Gastrocnemius medialis (tissue), 4 donors: ENCODE measurements at regions not wholly inside any gene's neighbourhood (a gene's known extent, or its start where the extent isn't known, plus 50 kb on each side); places are given as distances from the start of the nearest gene placed in this dataset.

ENCODE experiments used
- POLR2A ChIP-seq, 2 donors: fragments of 450-650 bp; IDR thresholded peaks; one replicate each; pipeline ENCODE4 v1.6.1; 2017; ENCODE audit warnings: antibody characterized with exemption in 2 of 2, mild to moderate bottlenecking in 2 of 2, moderate library complexity in 2 of 2
- TF ChIP-seq, protein P1 (sequence below), 5 experiments: fragments of 450-650 bp in 3 of 5; fragments of 200-600 bp in 2 of 5; sonication (generic) in 2 of 5; IDR thresholded peaks in 4 of 5; conservative IDR thresholded peaks in 1 of 5; 1 replicate in 4 of 5; 2 replicates in 1 of 5; pipeline ENCODE4 v1.5.1; 2016 to 2019; ENCODE audit warnings: antibody characterized with exemption in 5 of 5, mild to moderate bottlenecking in 3 of 5, moderate library complexity in 3 of 5

DNA sequence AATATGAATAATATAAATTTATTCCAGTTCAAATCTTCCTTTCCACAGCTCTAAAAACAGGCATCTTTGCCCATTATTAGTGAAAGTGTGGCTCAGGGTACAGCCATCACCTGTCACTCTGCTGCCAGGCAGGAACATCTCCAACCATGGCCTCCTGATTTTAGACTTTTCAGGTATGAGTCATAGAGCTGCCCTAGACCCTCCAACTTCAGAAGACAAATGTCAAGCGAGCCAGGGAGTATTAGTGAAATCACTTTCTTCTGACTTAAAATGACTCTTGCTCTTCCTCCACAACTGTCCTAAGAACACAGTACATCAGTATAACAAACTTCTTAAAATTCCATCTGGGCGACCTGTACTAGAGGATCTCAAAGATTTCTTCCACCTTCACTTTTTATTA is 78.1 kb upstream of the AKAP13 start:
- TF ChIP-seq, protein P1, sequence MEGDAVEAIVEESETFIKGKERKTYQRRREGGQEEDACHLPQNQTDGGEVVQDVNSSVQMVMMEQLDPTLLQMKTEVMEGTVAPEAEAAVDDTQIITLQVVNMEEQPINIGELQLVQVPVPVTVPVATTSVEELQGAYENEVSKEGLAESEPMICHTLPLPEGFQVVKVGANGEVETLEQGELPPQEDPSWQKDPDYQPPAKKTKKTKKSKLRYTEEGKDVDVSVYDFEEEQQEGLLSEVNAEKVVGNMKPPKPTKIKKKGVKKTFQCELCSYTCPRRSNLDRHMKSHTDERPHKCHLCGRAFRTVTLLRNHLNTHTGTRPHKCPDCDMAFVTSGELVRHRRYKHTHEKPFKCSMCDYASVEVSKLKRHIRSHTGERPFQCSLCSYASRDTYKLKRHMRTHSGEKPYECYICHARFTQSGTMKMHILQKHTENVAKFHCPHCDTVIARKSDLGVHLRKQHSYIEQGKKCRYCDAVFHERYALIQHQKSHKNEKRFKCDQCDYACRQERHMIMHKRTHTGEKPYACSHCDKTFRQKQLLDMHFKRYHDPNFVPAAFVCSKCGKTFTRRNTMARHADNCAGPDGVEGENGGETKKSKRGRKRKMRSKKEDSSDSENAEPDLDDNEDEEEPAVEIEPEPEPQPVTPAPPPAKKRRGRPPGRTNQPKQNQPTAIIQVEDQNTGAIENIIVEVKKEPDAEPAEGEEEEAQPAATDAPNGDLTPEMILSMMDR (IDR thresholded peaks at IDR 0.05 in 4 of 5, conservative IDR thresholded peaks at IDR 0.05 in 1 of 5), result no peak
- no peak for TF ChIP-seq POLR2A (IDR thresholded peaks at IDR 0.05)
